ENCODE measurements at regions not wholly inside any gene's neighbourhood (a gene's known extent, or its start where the extent isn't known, plus 50 kb on each side); places are given as distances from the start of the nearest gene placed in this dataset.

DNA sequence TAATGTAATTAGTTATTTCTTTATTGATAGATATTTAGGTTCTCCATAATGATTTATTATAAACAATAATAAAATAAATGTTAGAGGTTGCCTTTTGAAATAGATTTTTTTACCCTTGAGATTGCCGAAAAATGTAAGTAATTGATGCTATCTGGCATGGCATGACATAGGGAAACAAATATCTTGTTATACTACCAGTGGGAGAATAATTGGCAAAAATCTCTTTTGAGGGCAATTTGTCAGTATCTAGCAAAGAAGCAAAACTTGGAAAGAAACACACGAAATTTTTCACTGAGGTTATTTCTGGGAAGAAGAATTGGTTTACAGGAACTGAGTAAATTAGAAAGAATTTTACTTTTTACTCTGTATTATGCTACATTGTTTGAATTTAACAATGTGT, 547.2 kb upstream of the SETBP1 start:
- TF ChIP-seq EZH2 (IDR thresholded peaks at IDR 0.05) (no peak), POLR2AphosphoS5 (IDR thresholded peaks at IDR 0.05; ENCODE audit: borderline replicate concordance, low read depth, low read length) (no peak)

All from SK-N-MC (cell line).